ENCODE measurements at regions not wholly inside any gene's neighbourhood (a gene's known extent, or its start where the extent isn't known, plus 50 kb on each side); places are given as distances from the start of the nearest gene placed in this dataset.

DNA sequence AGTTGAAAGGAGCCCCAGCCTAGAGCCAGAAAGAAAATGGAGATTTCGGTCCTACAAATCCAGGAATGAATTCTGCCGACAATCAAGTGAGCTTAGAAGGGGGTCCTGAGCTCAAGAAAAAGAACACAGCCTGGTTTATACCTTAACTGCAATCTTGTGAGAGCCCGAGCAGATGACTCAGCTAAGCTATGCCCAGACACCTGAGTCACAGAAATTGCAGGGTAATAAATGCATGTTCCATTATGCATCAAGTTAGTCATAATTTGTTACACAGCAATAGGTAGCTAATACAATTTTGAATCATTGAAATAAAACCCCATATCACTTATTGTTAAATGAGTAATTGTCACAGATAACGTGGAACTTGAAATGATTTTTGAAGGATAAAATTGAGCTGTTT is 111.8 kb upstream of the FOXP2 start:
- Mint-ChIP-seq H3K36me3 (ENCODE audit: unreplicated experiment) (no peaks in the 10 kb centered on the region), H3K9me3 (ENCODE audit: unreplicated experiment) (no peaks in the 10 kb centered on the region), H3K4me1 (ENCODE audit: low read depth, unreplicated experiment) (peaks cover 3% of the 10 kb centered on the region), H3K27ac (ENCODE audit: unreplicated experiment) (no peak overlapping the region), H3K4me3 (ENCODE audit: unreplicated experiment) (no peak overlapping the region), H3K27me3 (ENCODE audit: unreplicated experiment) (no peaks in the 10 kb centered on the region)
- no peak for DNase-seq
- TF ChIP-seq, protein P1, sequence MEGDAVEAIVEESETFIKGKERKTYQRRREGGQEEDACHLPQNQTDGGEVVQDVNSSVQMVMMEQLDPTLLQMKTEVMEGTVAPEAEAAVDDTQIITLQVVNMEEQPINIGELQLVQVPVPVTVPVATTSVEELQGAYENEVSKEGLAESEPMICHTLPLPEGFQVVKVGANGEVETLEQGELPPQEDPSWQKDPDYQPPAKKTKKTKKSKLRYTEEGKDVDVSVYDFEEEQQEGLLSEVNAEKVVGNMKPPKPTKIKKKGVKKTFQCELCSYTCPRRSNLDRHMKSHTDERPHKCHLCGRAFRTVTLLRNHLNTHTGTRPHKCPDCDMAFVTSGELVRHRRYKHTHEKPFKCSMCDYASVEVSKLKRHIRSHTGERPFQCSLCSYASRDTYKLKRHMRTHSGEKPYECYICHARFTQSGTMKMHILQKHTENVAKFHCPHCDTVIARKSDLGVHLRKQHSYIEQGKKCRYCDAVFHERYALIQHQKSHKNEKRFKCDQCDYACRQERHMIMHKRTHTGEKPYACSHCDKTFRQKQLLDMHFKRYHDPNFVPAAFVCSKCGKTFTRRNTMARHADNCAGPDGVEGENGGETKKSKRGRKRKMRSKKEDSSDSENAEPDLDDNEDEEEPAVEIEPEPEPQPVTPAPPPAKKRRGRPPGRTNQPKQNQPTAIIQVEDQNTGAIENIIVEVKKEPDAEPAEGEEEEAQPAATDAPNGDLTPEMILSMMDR (IDR thresholded peaks at IDR 0.05; ENCODE audit: partially characterized antibody, unreplicated experiment), result no peak

DNA sequence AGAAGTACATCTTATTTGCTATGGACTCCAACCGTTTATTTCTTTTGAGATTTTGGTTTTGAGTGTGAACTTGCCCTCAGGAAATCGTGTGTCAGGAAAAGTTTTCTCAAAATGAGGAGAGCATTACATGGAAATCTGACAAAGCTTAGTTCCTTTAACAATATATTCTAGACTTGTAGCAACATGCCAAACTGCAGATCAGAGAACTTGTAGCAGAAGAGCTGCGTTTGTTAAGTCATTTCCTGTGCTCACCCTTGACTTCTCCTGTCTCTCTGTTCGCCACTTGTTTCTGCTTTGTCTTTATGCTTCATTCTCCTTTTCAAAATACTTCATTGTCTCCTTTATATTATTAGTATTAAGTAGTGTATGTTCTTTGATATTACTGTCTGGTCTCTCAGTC is 116.6 kb upstream of the FOXP2 start:
- no peaks in the 10 kb centered on the region for H3K4me1 Mint-ChIP-seq (ENCODE audit: low read depth, unreplicated experiment)
- no peaks in the 10 kb centered on the region for H3K36me3 Mint-ChIP-seq (ENCODE audit: unreplicated experiment)
- DNase-seq, result no peak
- no peak overlapping the region for H3K4me3 Mint-ChIP-seq (ENCODE audit: unreplicated experiment)
- no peaks in the 10 kb centered on the region for H3K27me3 Mint-ChIP-seq (ENCODE audit: unreplicated experiment)
- no peak overlapping the region for H3K27ac Mint-ChIP-seq (ENCODE audit: unreplicated experiment)
- no peaks in the 10 kb centered on the region for H3K9me3 Mint-ChIP-seq (ENCODE audit: unreplicated experiment)
- TF ChIP-seq, protein P1 (IDR thresholded peaks at IDR 0.05; ENCODE audit: partially characterized antibody, unreplicated experiment), result no peak

DNA sequence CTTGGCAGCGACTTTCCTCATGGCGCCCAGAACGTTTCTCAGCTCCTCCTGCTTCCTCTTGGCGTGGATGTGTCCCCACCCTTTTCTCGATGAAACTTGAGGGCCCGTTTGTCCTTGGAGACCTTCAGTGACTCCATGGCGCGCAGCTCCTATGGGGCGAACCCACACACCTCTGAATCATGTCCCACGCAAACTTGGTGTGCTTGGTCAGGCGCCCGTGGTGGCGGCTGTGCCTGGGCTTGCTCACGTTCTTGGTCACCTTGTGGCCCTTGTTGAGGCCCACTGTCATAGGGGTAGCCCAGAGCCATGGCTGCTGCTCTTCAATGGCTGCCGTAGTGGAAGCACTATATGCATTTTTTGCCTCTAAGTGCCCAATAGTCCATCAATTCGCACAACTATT is 117.5 kb upstream of the FOXP2 start:
- TF ChIP-seq, protein P1 (IDR thresholded peaks at IDR 0.05; ENCODE audit: partially characterized antibody, unreplicated experiment), result no peak
- Mint-ChIP-seq H3K4me3 (ENCODE audit: unreplicated experiment) (no peak overlapping the region), H3K9me3 (ENCODE audit: unreplicated experiment) (no peaks in the 10 kb centered on the region)

DNA sequence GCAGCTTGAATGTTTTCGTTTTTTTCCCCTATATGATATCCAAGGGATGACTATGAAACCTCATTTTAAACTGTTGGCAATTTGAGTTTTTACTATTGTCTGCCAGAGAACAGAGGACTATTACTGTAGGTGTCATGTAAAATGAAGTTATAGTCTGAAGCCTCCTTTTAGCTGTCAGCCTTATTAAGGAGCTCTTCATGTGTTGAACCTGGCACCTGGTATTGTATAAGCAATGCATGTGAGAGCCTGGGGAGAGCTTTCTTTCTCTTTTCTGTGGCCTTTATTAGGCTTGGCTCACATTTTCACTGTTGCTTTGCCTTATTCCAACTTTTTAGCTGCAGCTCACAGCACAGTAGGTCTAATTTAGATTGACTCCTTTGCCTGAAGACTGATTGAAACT is 119.1 kb upstream of the FOXP2 start:
- Mint-ChIP-seq H3K9me3 (ENCODE audit: unreplicated experiment) (no peaks in the 10 kb centered on the region), H3K4me1 (ENCODE audit: low read depth, unreplicated experiment) (no peaks in the 10 kb centered on the region), H3K27ac (ENCODE audit: unreplicated experiment) (no peak overlapping the region), H3K4me3 (ENCODE audit: unreplicated experiment) (no peak overlapping the region), H3K27me3 (ENCODE audit: unreplicated experiment) (no peaks in the 10 kb centered on the region), H3K36me3 (ENCODE audit: unreplicated experiment) (no peaks in the 10 kb centered on the region)
- TF ChIP-seq, protein P1 (IDR thresholded peaks at IDR 0.05; ENCODE audit: partially characterized antibody, unreplicated experiment), result no peak
- DNase-seq, result no peak

More for the DNA sequence above, 117.5 kb upstream of the FOXP2 start:
- Mint-ChIP-seq H3K27ac (ENCODE audit: unreplicated experiment) (no peak overlapping the region), H3K27me3 (ENCODE audit: unreplicated experiment) (no peaks in the 10 kb centered on the region), H3K36me3 (ENCODE audit: unreplicated experiment) (no peaks in the 10 kb centered on the region), H3K4me1 (ENCODE audit: low read depth, unreplicated experiment) (no peaks in the 10 kb centered on the region)
- DNase-seq, result no peak

DNA sequence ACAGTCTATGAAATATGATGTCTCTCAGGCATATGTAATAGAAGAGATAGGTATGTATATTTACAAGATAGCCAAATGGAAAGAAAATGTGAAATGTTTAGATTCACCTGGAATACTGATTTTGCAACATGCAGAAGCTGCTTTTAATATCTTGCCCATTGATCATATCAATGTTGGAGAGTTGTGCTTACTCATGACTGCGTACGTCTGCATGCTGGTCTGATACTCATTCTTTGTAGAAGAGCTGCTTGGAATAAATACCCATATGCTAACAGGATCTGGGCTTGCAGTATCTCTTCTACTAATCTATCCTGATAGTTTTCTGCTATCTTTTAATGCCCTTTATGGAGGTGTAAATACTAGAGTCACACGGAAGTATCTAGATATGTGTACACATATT is 120.6 kb upstream of the FOXP2 start:
- no peaks in the 10 kb centered on the region for H3K9me3 Mint-ChIP-seq (ENCODE audit: unreplicated experiment)

More for the DNA sequence above, 120.6 kb upstream of the FOXP2 start:
- no peak overlapping the region for H3K4me3 Mint-ChIP-seq (ENCODE audit: unreplicated experiment)
- H3K36me3 Mint-ChIP-seq (ENCODE audit: unreplicated experiment), result no peaks in the 10 kb centered on the region
- no peak overlapping the region for H3K27ac Mint-ChIP-seq (ENCODE audit: unreplicated experiment)
- no peak for DNase-seq
- H3K27me3 Mint-ChIP-seq (ENCODE audit: unreplicated experiment), result no peaks in the 10 kb centered on the region
- TF ChIP-seq, protein P1 (IDR thresholded peaks at IDR 0.05; ENCODE audit: partially characterized antibody, unreplicated experiment), result no peak
- H3K4me1 Mint-ChIP-seq (ENCODE audit: low read depth, unreplicated experiment), result no peaks in the 10 kb centered on the region
